ENCODE measurements at regions not wholly inside any gene's neighbourhood (a gene's known extent, or its start where the extent isn't known, plus 50 kb on each side); places are given as distances from the start of the nearest gene placed in this dataset.

DNA sequence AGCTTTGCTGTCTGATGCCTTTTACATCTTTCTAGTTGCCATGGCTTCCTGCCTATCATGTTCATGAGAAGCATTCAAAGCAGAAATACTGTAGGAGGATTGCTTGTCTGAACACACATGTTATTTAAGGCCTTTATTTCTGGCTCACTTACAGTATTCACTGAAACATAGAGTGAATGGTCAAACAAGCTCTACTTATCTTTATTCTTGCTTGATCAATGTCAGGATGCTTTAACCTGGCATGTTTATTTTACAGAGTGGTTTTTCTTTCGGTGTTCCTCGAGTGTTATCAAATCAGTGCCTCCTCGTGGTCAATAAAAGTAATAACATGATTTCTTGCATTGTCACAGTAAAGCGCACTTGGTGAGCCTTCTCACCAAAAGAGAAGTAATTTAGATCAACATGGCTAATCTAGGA, 73.5 kb upstream of the PCDH17 start:
- Histone ChIP-seq H2AFZ (ENCODE audit: low read depth, low read length, poor library complexity, severe bottlenecking) (no peak overlapping the region), H3K9me3 (ENCODE audit: control insufficient read depth in 1 of 2, insufficient read depth in 1 of 2, low read depth in 1 of 2, low read length in 2 of 2) (peaks cover 4 to 17% of the 10 kb centered on the region in 2 experiments; a peak in 3 of 4 replicates), H4K20me1 (ENCODE audit: insufficient read depth) (no peaks in the 10 kb centered on the region), H3K36me3 (ENCODE audit: control insufficient read depth in 1 of 2, insufficient read depth in 2 of 2, low read length in 2 of 2) (no peaks in the 10 kb centered on the region), H3K4me2 (ENCODE audit: low read length) (no peak overlapping the region), H3K4me3 (replicated peaks in 1 of 2; ENCODE audit: low read depth in 1 of 2, low read length in 2 of 2) (no peak overlapping the region), H3K79me2 (ENCODE audit: insufficient read depth, low read length) (no peaks in the 10 kb centered on the region), H3K4me1 (ENCODE audit: control insufficient read depth in 1 of 2, insufficient read depth in 2 of 2, low read length in 2 of 2) (no peaks in the 10 kb centered on the region), H3K27me3 (ENCODE audit: insufficient read depth, low read length) (no peaks in the 10 kb centered on the region), H3K9me2 (ENCODE audit: insufficient read depth) (no peaks in the 10 kb centered on the region), H3K9ac (ENCODE audit: low read length) (no peak overlapping the region), H3K27ac (ENCODE audit: low read depth, low read length) (no peak overlapping the region)
- intact Hi-C loops (cut with micrococcal nuclease): no loop called here
- TF ChIP-seq EZH2phosphoT487 (IDR thresholded peaks at IDR 0.05; ENCODE audit: borderline replicate concordance): no peak
- TF ChIP-seq ELF1 (IDR thresholded peaks at IDR 0.05; ENCODE audit: borderline replicate concordance, low read depth): no peak
- TF ChIP-seq, protein P1, sequence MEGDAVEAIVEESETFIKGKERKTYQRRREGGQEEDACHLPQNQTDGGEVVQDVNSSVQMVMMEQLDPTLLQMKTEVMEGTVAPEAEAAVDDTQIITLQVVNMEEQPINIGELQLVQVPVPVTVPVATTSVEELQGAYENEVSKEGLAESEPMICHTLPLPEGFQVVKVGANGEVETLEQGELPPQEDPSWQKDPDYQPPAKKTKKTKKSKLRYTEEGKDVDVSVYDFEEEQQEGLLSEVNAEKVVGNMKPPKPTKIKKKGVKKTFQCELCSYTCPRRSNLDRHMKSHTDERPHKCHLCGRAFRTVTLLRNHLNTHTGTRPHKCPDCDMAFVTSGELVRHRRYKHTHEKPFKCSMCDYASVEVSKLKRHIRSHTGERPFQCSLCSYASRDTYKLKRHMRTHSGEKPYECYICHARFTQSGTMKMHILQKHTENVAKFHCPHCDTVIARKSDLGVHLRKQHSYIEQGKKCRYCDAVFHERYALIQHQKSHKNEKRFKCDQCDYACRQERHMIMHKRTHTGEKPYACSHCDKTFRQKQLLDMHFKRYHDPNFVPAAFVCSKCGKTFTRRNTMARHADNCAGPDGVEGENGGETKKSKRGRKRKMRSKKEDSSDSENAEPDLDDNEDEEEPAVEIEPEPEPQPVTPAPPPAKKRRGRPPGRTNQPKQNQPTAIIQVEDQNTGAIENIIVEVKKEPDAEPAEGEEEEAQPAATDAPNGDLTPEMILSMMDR (IDR thresholded peaks at IDR 0.05 in 2 of 3, conservative IDR thresholded peaks at IDR 0.05 in 1 of 3; ENCODE audit: borderline replicate concordance in 1 of 3, insufficient read depth in 1 of 3, low read depth in 2 of 3, low read length in 2 of 3): peak in 1 of 3 experiments; percentile 21; a peak in 1 of 6 replicates
- TF ChIP-seq SP1 (IDR thresholded peaks at IDR 0.05; ENCODE audit: low read depth): no peak
- ChIA-PET RAD21 (ENCODE audit: low non-redundant PET in 1 of 2, low total read pairs in 2 of 2, uncharacterized antibody in 2 of 2, unreplicated experiment in 2 of 2) (no interaction called here), POLR2A (no interaction called here), CTCF (no interaction called here)
- no peak for ATAC-seq
- no peak for DNase-seq (ENCODE audit: low read depth, low spot score)
- BruUV-seq (replicated peaks): no TSS peak

DNA sequence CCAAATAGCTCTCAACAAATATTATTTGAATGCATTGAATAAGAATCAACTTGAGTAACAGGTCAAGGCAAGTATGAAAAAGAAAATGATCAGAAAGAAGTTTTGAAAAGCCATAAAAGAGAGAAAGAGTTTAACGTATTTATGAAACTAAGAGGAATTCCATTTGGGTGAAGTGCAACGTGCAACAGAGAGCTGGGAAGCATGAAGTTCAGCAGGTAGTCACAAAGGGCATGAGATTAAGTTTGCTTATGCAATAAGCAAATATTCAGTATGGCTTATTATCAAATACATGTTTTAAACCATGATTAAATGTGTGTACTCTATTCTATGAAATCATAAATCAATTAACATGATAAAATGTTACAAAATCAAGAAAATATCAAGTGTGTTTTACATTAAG, 62.7 kb upstream of the PCDH17 start:
- H3K4me3 ChIP-seq (replicated peaks in 1 of 2; ENCODE audit: low read depth in 1 of 2, low read length in 2 of 2): no peak overlapping the region
- no peak overlapping the region for H3K9ac ChIP-seq (ENCODE audit: low read length)
- CTCF ChIA-PET: no interaction called here
- POLR2A ChIA-PET: no interaction called here
- no peaks in the 10 kb centered on the region for H3K36me3 ChIP-seq (ENCODE audit: control insufficient read depth in 1 of 2, insufficient read depth in 2 of 2, low read length in 2 of 2)
- no peak overlapping the region for H3K4me2 ChIP-seq (ENCODE audit: low read length)
- ATAC-seq (no peak), DNase-seq (ENCODE audit: low read depth, low spot score) (no peak)
- H2AFZ ChIP-seq (ENCODE audit: low read depth, low read length, poor library complexity, severe bottlenecking): no peak overlapping the region
- peaks cover 6 to 21% of the 10 kb centered on the region in 2 experiments; a peak in 2 of 4 replicates for H3K9me3 ChIP-seq (ENCODE audit: control insufficient read depth in 1 of 2, insufficient read depth in 1 of 2, low read depth in 1 of 2, low read length in 2 of 2)
- H3K27me3 ChIP-seq (ENCODE audit: insufficient read depth, low read length): no peaks in the 10 kb centered on the region
- no peaks in the 10 kb centered on the region for H4K20me1 ChIP-seq (ENCODE audit: insufficient read depth)
- BruUV-seq (replicated peaks): no TSS peak
- H3K79me2 ChIP-seq (ENCODE audit: insufficient read depth, low read length): no peaks in the 10 kb centered on the region
- RAD21 ChIA-PET (ENCODE audit: low non-redundant PET in 1 of 2, low total read pairs in 2 of 2, uncharacterized antibody in 2 of 2, unreplicated experiment in 2 of 2): no interaction called here
- no peak overlapping the region for H3K27ac ChIP-seq (ENCODE audit: low read depth, low read length)
- intact Hi-C loops (cut with micrococcal nuclease): no loop called here
- no peaks in the 10 kb centered on the region for H3K9me2 ChIP-seq (ENCODE audit: insufficient read depth)
- TF ChIP-seq YY1 (IDR thresholded peaks at IDR 0.05; ENCODE audit: extremely low read depth, insufficient replicate concordance, low read depth, low read length): no peak
- no peak for TF ChIP-seq CBX3 (IDR thresholded peaks at IDR 0.05; ENCODE audit: low read depth)
- H3K4me1 ChIP-seq (ENCODE audit: control insufficient read depth in 1 of 2, insufficient read depth in 2 of 2, low read length in 2 of 2): no peaks in the 10 kb centered on the region
